BLaER1 treated with 17β-estradiol and CSF1 and Interleukin-3, amounts not matched to agents 10 nM and 100 nM (cell line): ENCODE measurements at regions not wholly inside any gene's neighbourhood (a gene's known extent, or its start where the extent isn't known, plus 50 kb on each side); places are given as distances from the start of the nearest gene placed in this dataset.

ENCODE experiments used
- H3K27ac ChIP-seq, 11 experiments: shearing (Covaris generic); formaldehyde crosslinking; 2 replicates each; pipeline ENCODE4 v1.8.1; 2022
- H3K27me3 ChIP-seq, 11 experiments: shearing (Covaris generic); formaldehyde crosslinking; 2 replicates each; pipeline ENCODE4 v1.8.1; 2022
- H3K36me3 ChIP-seq, 11 experiments: shearing (Covaris generic); formaldehyde crosslinking; 2 replicates each; pipeline ENCODE4 v1.8.1; 2022
- H3K4me1 ChIP-seq, 10 experiments: shearing (Covaris generic); formaldehyde crosslinking; 2 replicates each; pipeline ENCODE4 v1.8.1; 2022
- H3K4me2 ChIP-seq, 11 experiments: shearing (Covaris generic); formaldehyde crosslinking; 2 replicates each; pipeline ENCODE4 v1.8.1; 2022
- H3K4me3 ChIP-seq, 10 experiments: shearing (Covaris generic); formaldehyde crosslinking; 2 replicates each; pipeline ENCODE4 v1.8.1; 2022
- H3K9ac ChIP-seq, 11 experiments: shearing (Covaris generic); formaldehyde crosslinking; 2 replicates each; pipeline ENCODE4 v1.8.1; 2022
- H3K9me3 ChIP-seq, 11 experiments: shearing (Covaris generic); formaldehyde crosslinking; replicated peaks in 1 of 11; 2 replicates each; pipeline ENCODE4 v1.8.1; 2022
- H4K20me1 ChIP-seq, 11 experiments: shearing (Covaris generic); formaldehyde crosslinking; 2 replicates each; pipeline ENCODE4 v1.8.1; 2022
- Cebpa-rat ChIP-seq, 11 experiments: shearing (Covaris generic); IDR thresholded peaks; 2 replicates each; pipeline ENCODE4 v1.8.1; 2022

GRCh38 chr2:16262526-16263178 is 322.3 kb downstream of the MYCN start:
- Histone ChIP-seq H3K4me2 (no peak overlapping the region), H3K9ac (no peak overlapping the region), H3K4me3 (no peak overlapping the region), H3K27ac (no peak overlapping the region), H3K36me3 (no peaks in the 10 kb centered on the region), H3K9me3 (0 out of 22 replicates have a peak, but pooled peaks cover 0 to 5% (median 0%) of the 10 kb centered on the region in 11 experiments), H4K20me1 (no peaks in the 10 kb centered on the region), H3K27me3 (no peaks in the 10 kb centered on the region), H3K4me1 (peaks cover 2 to 6% (median 3%) of the 10 kb centered on the region in 10 experiments; a peak in 16 of 20 replicates)
- TF ChIP-seq Cebpa-rat (IDR thresholded peaks at IDR 0.05) = no peak

- peaks cover 6 to 14% (median 11%) of the 10 kb centered on the region in 10 experiments; a peak in 17 of 20 replicates for H3K4me1 ChIP-seq
- no peak overlapping the region for H3K4me3 ChIP-seq
- H3K36me3 ChIP-seq = no peaks in the 10 kb centered on the region
- H3K4me2 ChIP-seq = no peak overlapping the region
- H3K9me3 ChIP-seq = 0 out of 22 replicates have a peak, but pooled peaks cover 0 to under 1% (median 0%) of the 10 kb centered on the region in 11 experiments
- H3K9ac ChIP-seq = no peak overlapping the region
- no peaks in the 10 kb centered on the region for H3K27me3 ChIP-seq
- no peak for TF ChIP-seq Cebpa-rat (IDR thresholded peaks at IDR 0.05)
- no peak overlapping the region for H3K27ac ChIP-seq
- H4K20me1 ChIP-seq = no peaks in the 10 kb centered on the region
Observed at GRCh38 chr2:16261791-16262190, 321.4 kb downstream of the MYCN start.

- Histone ChIP-seq H3K9ac (no peak overlapping the region), H3K27me3 (no peaks in the 10 kb centered on the region), H3K4me2 (no peak overlapping the region), H3K36me3 (no peaks in the 10 kb centered on the region), H3K27ac (no peak overlapping the region), H3K4me3 (no peak overlapping the region), H3K4me1 (peaks cover 6 to 16% (median 11%) of the 10 kb centered on the region in 10 experiments; a peak in 17 of 20 replicates), H3K9me3 (no peaks in the 10 kb centered on the region), H4K20me1 (no peaks in the 10 kb centered on the region)
- TF ChIP-seq Cebpa-rat (IDR thresholded peaks at IDR 0.05) = no peak
Observed at GRCh38 chr2:16261071-16261470, 320.7 kb downstream of the MYCN start.

- no peaks in the 10 kb centered on the region for H4K20me1 ChIP-seq
- H3K9me3 ChIP-seq = no peaks in the 10 kb centered on the region
- H3K27ac ChIP-seq = no peak overlapping the region
- no peak overlapping the region for H3K4me3 ChIP-seq
- H3K9ac ChIP-seq = no peak overlapping the region
- peaks cover 6 to 16% (median 11%) of the 10 kb centered on the region in 10 experiments; a peak in 17 of 20 replicates for H3K4me1 ChIP-seq
- H3K27me3 ChIP-seq = no peaks in the 10 kb centered on the region
- no peak for TF ChIP-seq Cebpa-rat (IDR thresholded peaks at IDR 0.05)
- no peaks in the 10 kb centered on the region for H3K36me3 ChIP-seq
- H3K4me2 ChIP-seq = no peak overlapping the region
Observed at GRCh38 chr2:16260041-16260830, 319.9 kb downstream of the MYCN start.

- no peak for TF ChIP-seq Cebpa-rat (IDR thresholded peaks at IDR 0.05)
- no peak overlapping the region for H3K4me3 ChIP-seq
- no peaks in the 10 kb centered on the region for H3K36me3 ChIP-seq
- H3K9ac ChIP-seq = no peak overlapping the region
- no peaks in the 10 kb centered on the region for H3K27me3 ChIP-seq
- no peak overlapping the region for H3K4me2 ChIP-seq
- no peak overlapping the region for H3K27ac ChIP-seq
- peaks cover 6 to 16% (median 11%) of the 10 kb centered on the region in 10 experiments; a peak in 17 of 20 replicates for H3K4me1 ChIP-seq
- no peaks in the 10 kb centered on the region; a peak in 1 of 22 replicates for H3K9me3 ChIP-seq
- H4K20me1 ChIP-seq = no peaks in the 10 kb centered on the region
Observed at GRCh38 chr2:16259010-16259409, 318.7 kb downstream of the MYCN start.

- Histone ChIP-seq H3K4me3 (no peak overlapping the region), H3K4me1 (peaks cover 6 to 16% (median 11%) of the 10 kb centered on the region in 10 experiments; a peak in 17 of 20 replicates), H3K9ac (no peak overlapping the region), H4K20me1 (no peaks in the 10 kb centered on the region), H3K4me2 (no peak overlapping the region), H3K27me3 (no peaks in the 10 kb centered on the region), H3K36me3 (no peaks in the 10 kb centered on the region), H3K9me3 (no peaks in the 10 kb centered on the region; a peak in 1 of 22 replicates), H3K27ac (no peak overlapping the region)
- TF ChIP-seq Cebpa-rat (IDR thresholded peaks at IDR 0.05) = no peak
Observed at GRCh38 chr2:16258350-16258749, 318.0 kb downstream of the MYCN start.

- Histone ChIP-seq H3K9me3 (no peaks in the 10 kb centered on the region; a peak in 1 of 22 replicates), H3K27ac (no peak overlapping the region), H3K4me3 (no peak overlapping the region), H3K9ac (no peak overlapping the region), H3K27me3 (no peaks in the 10 kb centered on the region), H4K20me1 (no peaks in the 10 kb centered on the region), H3K4me2 (peak overlapping the region in 10 of 11 experiments; percentile 2 to 45 (median 27); a peak in 15 of 22 replicates), H3K36me3 (no peaks in the 10 kb centered on the region), H3K4me1 (peaks cover 6 to 16% (median 11%) of the 10 kb centered on the region in 10 experiments; a peak in 17 of 20 replicates)
- TF ChIP-seq Cebpa-rat (IDR thresholded peaks at IDR 0.05) = no peak
Observed at GRCh38 chr2:16257322-16258028, 317.1 kb downstream of the MYCN start.

- H3K4me3 ChIP-seq = no peak overlapping the region
- no peaks in the 10 kb centered on the region for H3K36me3 ChIP-seq
- no peak for TF ChIP-seq Cebpa-rat (IDR thresholded peaks at IDR 0.05)
- peak overlapping the region in 7 of 11 experiments; percentile 2 to 45 (median 31); a peak in 9 of 22 replicates for H3K4me2 ChIP-seq
- no peaks in the 10 kb centered on the region for H3K27me3 ChIP-seq
- H3K9me3 ChIP-seq = no peaks in the 10 kb centered on the region; a peak in 1 of 22 replicates
- H4K20me1 ChIP-seq = no peaks in the 10 kb centered on the region
- peaks cover 6 to 16% (median 11%) of the 10 kb centered on the region in 10 experiments; a peak in 17 of 20 replicates for H3K4me1 ChIP-seq
- H3K9ac ChIP-seq = no peak overlapping the region
- H3K27ac ChIP-seq = no peak overlapping the region
Observed at GRCh38 chr2:16256601-16257321, 316.4 kb downstream of the MYCN start.
